ENCODE measurements at regions not wholly inside any gene's neighbourhood (a gene's known extent, or its start where the extent isn't known, plus 50 kb on each side); places are given as distances from the start of the nearest gene placed in this dataset.

DNA sequence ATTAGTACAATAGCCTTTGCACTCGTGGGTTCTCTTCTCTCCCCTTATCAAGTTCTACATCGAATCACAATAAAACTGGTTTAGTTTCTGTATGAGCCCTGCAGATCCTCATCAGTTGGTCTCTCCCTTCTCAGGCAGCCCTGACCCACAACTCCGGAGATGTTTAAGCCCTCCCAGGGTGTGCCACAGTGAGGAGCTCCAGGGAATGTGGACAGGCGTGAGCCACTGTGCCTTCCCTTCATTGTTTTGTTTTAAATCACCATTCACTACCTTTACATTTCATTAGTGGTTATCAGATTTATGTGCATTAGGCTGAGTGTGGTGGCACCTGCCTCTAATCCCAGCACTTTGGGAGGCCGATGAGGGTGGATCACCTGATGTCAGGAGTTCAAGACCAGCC is 133.2 kb downstream of the LARP7 start:
- H3K27me3 ChIP-seq: no peaks in the 10 kb centered on the region
- WGBS, 4 donors: 68 to 82% (median 81%) methylated on average over 5 of the region's 5 CpGs
- no peak overlapping the region for H3K27ac ChIP-seq
- DNase-seq: no peak
- H3K36me3 ChIP-seq (replicated peaks in 1 of 2): no peaks in the 10 kb centered on the region
- no peak for TF ChIP-seq POLR2A (IDR thresholded peaks at IDR 0.05)
- TF ChIP-seq, protein P1, sequence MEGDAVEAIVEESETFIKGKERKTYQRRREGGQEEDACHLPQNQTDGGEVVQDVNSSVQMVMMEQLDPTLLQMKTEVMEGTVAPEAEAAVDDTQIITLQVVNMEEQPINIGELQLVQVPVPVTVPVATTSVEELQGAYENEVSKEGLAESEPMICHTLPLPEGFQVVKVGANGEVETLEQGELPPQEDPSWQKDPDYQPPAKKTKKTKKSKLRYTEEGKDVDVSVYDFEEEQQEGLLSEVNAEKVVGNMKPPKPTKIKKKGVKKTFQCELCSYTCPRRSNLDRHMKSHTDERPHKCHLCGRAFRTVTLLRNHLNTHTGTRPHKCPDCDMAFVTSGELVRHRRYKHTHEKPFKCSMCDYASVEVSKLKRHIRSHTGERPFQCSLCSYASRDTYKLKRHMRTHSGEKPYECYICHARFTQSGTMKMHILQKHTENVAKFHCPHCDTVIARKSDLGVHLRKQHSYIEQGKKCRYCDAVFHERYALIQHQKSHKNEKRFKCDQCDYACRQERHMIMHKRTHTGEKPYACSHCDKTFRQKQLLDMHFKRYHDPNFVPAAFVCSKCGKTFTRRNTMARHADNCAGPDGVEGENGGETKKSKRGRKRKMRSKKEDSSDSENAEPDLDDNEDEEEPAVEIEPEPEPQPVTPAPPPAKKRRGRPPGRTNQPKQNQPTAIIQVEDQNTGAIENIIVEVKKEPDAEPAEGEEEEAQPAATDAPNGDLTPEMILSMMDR (IDR thresholded peaks at IDR 0.05): no peak
- no peaks in the 10 kb centered on the region for H3K9me3 ChIP-seq (replicated peaks in 1 of 3)
- no peaks in the 10 kb centered on the region for H3K4me1 ChIP-seq (replicated peaks in 1 of 2)
- intact Hi-C loops (cut with DNase I): no loop called here
- no peak overlapping the region for H3K4me3 ChIP-seq

DNA sequence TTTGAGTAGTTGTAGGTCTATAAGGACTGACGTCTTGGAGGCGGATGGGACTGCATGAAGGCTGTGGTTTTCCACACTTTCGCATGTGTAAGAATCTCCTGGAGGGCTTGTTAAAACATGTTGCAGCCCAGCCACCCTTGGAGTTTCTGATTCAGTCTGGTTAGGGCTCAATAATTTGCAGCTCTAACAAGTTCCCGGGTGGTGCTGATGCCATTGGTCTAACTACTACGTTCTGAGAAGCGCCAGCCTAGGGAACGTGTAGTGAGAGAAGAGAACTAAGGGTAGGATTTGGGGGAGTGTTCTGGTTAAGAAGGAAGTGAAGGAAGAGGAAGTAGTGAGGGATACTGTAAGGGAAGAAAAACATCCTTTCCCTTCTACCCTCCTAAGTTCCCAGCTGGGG is 138.9 kb downstream of the LARP7 start:
- no peak overlapping the region for H3K4me3 ChIP-seq
- no peak overlapping the region for H3K27ac ChIP-seq
- intact Hi-C loops (cut with DNase I): no loop called here
- TF ChIP-seq, protein P1 (IDR thresholded peaks at IDR 0.05): no peak
- TF ChIP-seq POLR2A (IDR thresholded peaks at IDR 0.05): no peak
- no peaks in the 10 kb centered on the region for H3K9me3 ChIP-seq (replicated peaks in 1 of 3)
- WGBS, 4 donors: 78 to 88% (median 84%) methylated on average over 7 of the region's 7 CpGs
- H3K27me3 ChIP-seq: no peaks in the 10 kb centered on the region
- no peaks in the 10 kb centered on the region for H3K4me1 ChIP-seq (replicated peaks in 1 of 2)
- no peak for DNase-seq
- no peaks in the 10 kb centered on the region for H3K36me3 ChIP-seq (replicated peaks in 1 of 2)

DNA sequence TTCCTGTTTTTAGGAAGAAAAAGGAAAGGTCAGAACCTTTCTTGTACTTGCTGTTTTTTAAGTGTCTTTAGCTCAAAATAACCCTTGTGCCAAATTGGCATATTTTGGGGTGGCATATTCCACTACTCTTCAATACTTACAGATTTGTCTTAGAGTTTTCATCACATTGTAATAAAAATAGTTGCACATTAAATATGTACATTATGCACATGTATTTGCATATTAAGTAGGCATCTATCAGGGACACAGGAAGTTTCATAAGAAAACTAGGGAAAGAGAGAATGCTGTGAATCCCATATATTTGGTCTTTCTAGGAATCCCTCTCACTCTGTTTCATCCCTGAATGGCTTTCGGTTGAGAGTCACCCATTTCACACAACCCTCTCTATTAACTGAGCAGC is 139.6 kb downstream of the LARP7 start:
- intact Hi-C loops (cut with DNase I): no loop called here

DNA sequence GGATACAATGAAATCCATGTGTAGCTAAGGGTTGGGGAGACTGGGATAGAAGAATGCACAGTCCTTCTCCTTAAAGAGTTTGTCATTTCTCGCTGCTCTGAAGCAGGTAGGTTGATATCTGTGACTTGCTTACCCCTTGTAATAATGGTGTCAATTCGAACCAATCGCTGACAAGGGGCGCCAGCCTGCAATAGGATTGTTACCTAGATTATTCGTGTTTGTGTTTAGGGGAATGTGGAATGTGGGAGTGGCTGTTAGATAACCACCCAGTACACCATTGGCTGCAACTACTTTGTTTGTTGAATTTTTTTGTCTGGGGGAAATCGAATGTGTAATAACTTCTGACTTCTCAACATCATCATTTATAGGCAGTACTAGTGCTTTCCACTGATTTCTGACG is 141.6 kb downstream of the LARP7 start:
- TF ChIP-seq POLR2A (IDR thresholded peaks at IDR 0.05): no peak

More for the DNA sequence above, 139.6 kb downstream of the LARP7 start:
- TF ChIP-seq POLR2A (IDR thresholded peaks at IDR 0.05): no peak
- TF ChIP-seq, protein P1 (IDR thresholded peaks at IDR 0.05): no peak
- no peaks in the 10 kb centered on the region for H3K4me1 ChIP-seq (replicated peaks in 1 of 2)
- WGBS, 4 donors: 83 to 93% (median 88%) methylated on average over 1 of the region's 1 CpG
- no peaks in the 10 kb centered on the region for H3K36me3 ChIP-seq (replicated peaks in 1 of 2)
- no peaks in the 10 kb centered on the region for H3K27me3 ChIP-seq
- no peak overlapping the region for H3K4me3 ChIP-seq
- no peaks in the 10 kb centered on the region for H3K9me3 ChIP-seq (replicated peaks in 1 of 3)
- DNase-seq: no peak
- H3K27ac ChIP-seq: no peak overlapping the region

DNA sequence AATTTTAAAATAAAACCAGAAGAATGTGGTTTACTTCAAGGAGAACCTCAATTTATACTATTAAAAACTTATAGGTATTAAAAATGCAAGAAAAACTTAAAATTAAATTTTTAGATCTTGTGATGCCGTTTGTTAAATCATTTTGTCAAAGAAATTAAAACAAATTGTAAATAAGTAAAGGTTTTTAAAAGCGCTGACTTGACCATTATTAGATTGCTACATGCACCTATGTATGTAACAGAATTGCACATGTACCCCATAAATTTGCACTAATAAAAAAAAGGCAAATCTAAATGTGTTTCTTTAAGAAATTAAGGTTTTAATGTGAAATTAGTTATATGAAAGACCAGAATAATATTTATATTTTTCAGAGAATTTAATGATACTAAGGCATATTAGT is 156.1 kb downstream of the LARP7 start:
- Histone ChIP-seq H3K36me3 (replicated peaks in 1 of 2) (no peaks in the 10 kb centered on the region), H3K27ac (no peak overlapping the region), H3K4me1 (replicated peaks in 1 of 2) (no peaks in the 10 kb centered on the region), H3K27me3 (no peaks in the 10 kb centered on the region), H3K4me3 (no peak overlapping the region), H3K9me3 (replicated peaks in 1 of 3) (no peaks in the 10 kb centered on the region)
- no peak for TF ChIP-seq POLR2A (IDR thresholded peaks at IDR 0.05)
- TF ChIP-seq, protein P1 (IDR thresholded peaks at IDR 0.05): no peak
- WGBS, 4 donors: 50 to 78% (median 63%) methylated on average over 2 of the region's 2 CpGs
- intact Hi-C loops (cut with DNase I): no loop called here
- DNase-seq: no peak

More for the DNA sequence above, 141.6 kb downstream of the LARP7 start:
- WGBS, 4 donors: 80 to 86% (median 83%) methylated on average over 7 of the region's 7 CpGs
- DNase-seq: no peak
- intact Hi-C loops (cut with DNase I): no loop called here
- H3K27ac ChIP-seq: no peak overlapping the region
- no peaks in the 10 kb centered on the region for H3K27me3 ChIP-seq
- H3K4me3 ChIP-seq: no peak overlapping the region
- H3K4me1 ChIP-seq (replicated peaks in 1 of 2): no peaks in the 10 kb centered on the region
- H3K36me3 ChIP-seq (replicated peaks in 1 of 2): no peaks in the 10 kb centered on the region
- H3K9me3 ChIP-seq (replicated peaks in 1 of 3): no peaks in the 10 kb centered on the region

Data from adrenal gland (tissue), 9 donors.